ENCODE measurements at regions not wholly inside any gene's neighbourhood (a gene's known extent, or its start where the extent isn't known, plus 50 kb on each side); places are given as distances from the start of the nearest gene placed in this dataset.

DNA sequence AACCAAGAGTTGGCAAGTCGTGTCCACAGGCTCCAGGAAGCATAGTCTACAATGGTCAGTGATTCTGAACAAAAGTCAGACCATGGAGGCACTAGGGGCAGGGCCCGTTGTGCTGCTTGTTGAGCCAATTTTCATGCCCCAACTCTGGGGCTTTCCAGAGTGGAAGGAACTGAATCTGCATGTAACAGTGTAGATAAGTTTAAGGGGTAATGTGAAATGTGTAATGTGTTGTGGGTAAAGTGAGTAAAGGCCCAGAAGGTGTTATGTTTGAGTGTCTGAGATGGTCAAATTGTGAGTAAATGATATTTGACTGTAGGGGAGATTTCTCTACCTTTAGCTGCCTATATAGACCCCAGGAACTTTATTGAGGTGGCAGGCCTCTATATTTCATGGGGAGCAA is 1336.5 kb upstream of the SLC39A10 start:
- intact Hi-C loops (cut with DNase I; ENCODE audit: low total_unique reads) = no loop called here
- H3K36me3 ChIP-seq = no peaks in the 10 kb centered on the region

DNA sequence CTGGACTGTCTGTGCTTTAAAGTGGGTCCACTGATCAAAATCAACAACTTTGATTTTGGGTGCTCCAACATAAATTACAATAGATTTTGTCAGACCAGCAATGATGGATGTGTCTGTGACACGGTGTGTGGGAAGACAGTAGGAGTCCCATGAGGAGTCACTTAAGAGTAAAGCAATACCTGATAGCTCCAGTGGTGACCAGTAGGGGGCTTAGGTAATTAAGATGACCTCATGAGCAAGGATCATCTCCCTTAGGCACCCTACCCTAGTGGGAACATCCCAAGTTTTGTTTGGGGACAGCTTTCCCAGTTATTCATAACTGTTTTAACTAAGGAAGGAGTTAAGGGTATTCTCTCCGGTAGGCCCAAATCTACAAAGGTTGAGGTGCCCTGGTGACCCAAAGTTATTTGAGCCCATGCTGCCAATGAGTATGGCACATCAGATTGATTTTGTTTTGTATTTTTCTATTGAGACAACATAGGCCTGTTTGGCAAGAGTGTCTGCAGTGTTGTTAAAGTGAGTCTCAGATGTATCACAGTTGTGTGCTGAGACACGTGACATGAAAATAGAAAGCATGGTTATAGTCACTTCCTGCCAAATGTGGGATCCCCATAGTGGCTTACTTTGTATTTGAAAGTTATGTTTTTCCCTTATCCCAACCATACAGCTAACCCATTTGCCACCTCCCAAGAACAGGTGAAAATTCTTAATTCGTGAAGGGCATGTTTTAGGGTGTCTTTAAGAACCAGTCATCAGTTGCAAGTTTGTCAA is 1337.6 kb upstream of the SLC39A10 start:
- H3K27ac ChIP-seq = no peak overlapping the region
- no peak for DNase-seq
- 72 to 95% (median 85%) methylated on average over 4 of the region's 4 CpGs for WGBS, 5 donors
- TF ChIP-seq, protein P1, sequence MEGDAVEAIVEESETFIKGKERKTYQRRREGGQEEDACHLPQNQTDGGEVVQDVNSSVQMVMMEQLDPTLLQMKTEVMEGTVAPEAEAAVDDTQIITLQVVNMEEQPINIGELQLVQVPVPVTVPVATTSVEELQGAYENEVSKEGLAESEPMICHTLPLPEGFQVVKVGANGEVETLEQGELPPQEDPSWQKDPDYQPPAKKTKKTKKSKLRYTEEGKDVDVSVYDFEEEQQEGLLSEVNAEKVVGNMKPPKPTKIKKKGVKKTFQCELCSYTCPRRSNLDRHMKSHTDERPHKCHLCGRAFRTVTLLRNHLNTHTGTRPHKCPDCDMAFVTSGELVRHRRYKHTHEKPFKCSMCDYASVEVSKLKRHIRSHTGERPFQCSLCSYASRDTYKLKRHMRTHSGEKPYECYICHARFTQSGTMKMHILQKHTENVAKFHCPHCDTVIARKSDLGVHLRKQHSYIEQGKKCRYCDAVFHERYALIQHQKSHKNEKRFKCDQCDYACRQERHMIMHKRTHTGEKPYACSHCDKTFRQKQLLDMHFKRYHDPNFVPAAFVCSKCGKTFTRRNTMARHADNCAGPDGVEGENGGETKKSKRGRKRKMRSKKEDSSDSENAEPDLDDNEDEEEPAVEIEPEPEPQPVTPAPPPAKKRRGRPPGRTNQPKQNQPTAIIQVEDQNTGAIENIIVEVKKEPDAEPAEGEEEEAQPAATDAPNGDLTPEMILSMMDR (IDR thresholded peaks at IDR 0.05) = no peak
- TF ChIP-seq EP300 (IDR thresholded peaks at IDR 0.05) (no peak), POLR2A (IDR thresholded peaks at IDR 0.05) (no peak)
- intact Hi-C loops (cut with DNase I; ENCODE audit: low total_unique reads) = no loop called here
- H3K9me3 ChIP-seq = no peaks in the 10 kb centered on the region
- H3K4me3 ChIP-seq = no peak overlapping the region
- no peaks in the 10 kb centered on the region for H3K36me3 ChIP-seq
- H3K4me1 ChIP-seq = no peaks in the 10 kb centered on the region
- no peaks in the 10 kb centered on the region for H3K27me3 ChIP-seq

More for the DNA sequence above, 1336.5 kb upstream of the SLC39A10 start:
- no peak overlapping the region for H3K27ac ChIP-seq
- H3K9me3 ChIP-seq = no peaks in the 10 kb centered on the region
- no peak for TF ChIP-seq POLR2AphosphoS5 (IDR thresholded peaks at IDR 0.05)
- TF ChIP-seq POLR2A (IDR thresholded peaks at IDR 0.05) = no peak
- no peak for TF ChIP-seq EP300 (IDR thresholded peaks at IDR 0.05)
- TF ChIP-seq, protein P1 (IDR thresholded peaks at IDR 0.05) = no peak
- no peak for DNase-seq
- no peaks in the 10 kb centered on the region for H3K4me1 ChIP-seq
- no peak overlapping the region for H3K4me3 ChIP-seq
- H3K27me3 ChIP-seq = no peaks in the 10 kb centered on the region
- 63 to 78% (median 71%) methylated on average over 2 of the region's 2 CpGs for WGBS, 5 donors

DNA sequence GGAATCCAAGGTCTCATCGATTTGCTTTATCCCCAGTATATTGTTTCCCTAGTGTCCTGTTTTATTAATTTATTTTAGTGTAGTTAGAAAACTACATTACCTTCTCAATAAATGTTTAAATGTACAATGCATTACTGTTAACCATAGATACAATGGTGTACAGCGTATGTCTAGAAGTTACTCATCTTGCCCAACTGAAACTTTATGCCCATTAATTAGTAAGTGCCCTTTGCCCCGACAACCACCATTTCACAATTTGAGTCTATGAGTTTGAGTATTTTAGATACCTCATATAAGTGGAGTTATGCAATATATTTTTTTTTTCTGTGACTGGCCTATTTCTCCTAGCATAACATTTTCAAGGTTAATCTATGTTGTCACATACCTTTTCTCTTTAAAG is 1343.0 kb upstream of the SLC39A10 start:
- intact Hi-C loops (cut with DNase I; ENCODE audit: low total_unique reads) = no loop called here
- H3K36me3 ChIP-seq = no peaks in the 10 kb centered on the region
- DNase-seq = no peak
- TF ChIP-seq POLR2AphosphoS5 (IDR thresholded peaks at IDR 0.05) = no peak
- no peak for TF ChIP-seq EP300 (IDR thresholded peaks at IDR 0.05)
- TF ChIP-seq, protein P1 (IDR thresholded peaks at IDR 0.05) = no peak
- no peak for TF ChIP-seq POLR2A (IDR thresholded peaks at IDR 0.05)
- 91 to 97% (median 92%) methylated on average over 3 of the region's 3 CpGs for WGBS, 5 donors
- H3K27me3 ChIP-seq = no peaks in the 10 kb centered on the region
- H3K9me3 ChIP-seq = no peaks in the 10 kb centered on the region
- H3K4me3 ChIP-seq = no peak overlapping the region
- H3K4me1 ChIP-seq = no peaks in the 10 kb centered on the region
- H3K27ac ChIP-seq = no peak overlapping the region

DNA sequence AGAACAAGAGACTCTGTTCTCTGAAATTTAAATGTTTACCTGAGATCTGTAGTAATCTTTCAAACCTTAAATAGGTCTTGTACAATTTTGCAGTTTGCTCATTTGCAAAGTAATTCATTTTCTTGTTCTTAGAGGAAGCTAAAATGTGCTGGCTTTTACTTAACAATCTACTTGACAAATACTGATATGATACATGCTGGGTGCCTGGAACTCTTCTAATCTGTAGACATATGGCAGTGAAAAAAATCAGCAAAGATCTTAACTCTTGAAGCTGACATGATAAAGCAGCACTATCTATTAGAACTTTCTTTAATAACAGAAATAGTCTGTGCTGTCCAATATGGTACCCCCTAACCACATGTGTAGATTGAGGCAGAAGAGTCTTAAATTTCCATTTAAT is 1352.8 kb upstream of the SLC39A10 start:
- TF ChIP-seq POLR2A (IDR thresholded peaks at IDR 0.05) = no peak
- TF ChIP-seq POLR2AphosphoS5 (IDR thresholded peaks at IDR 0.05) = no peak
- TF ChIP-seq EP300 (IDR thresholded peaks at IDR 0.05) = no peak
- TF ChIP-seq, protein P1 (IDR thresholded peaks at IDR 0.05) = no peak
- Histone ChIP-seq H3K27me3 (no peaks in the 10 kb centered on the region), H3K27ac (no peak overlapping the region), H3K4me3 (no peak overlapping the region), H3K36me3 (no peaks in the 10 kb centered on the region), H3K9me3 (no peaks in the 10 kb centered on the region), H3K4me1 (no peaks in the 10 kb centered on the region)
- intact Hi-C loops (cut with DNase I; ENCODE audit: low total_unique reads) = no loop called here
- no peak for DNase-seq

All from stomach (tissue), 8 donors.